Gastroesophageal sphincter (tissue), 4 donors: ENCODE measurements at regions not wholly inside any gene's neighbourhood (a gene's known extent, or its start where the extent isn't known, plus 50 kb on each side); places are given as distances from the start of the nearest gene placed in this dataset.

Experiments
- ATAC-seq: fragments of 150-250 bp; one replicate; pipeline ENCODE4 v1.9.1; 2016; ENCODE audit warnings: mild to moderate bottlenecking, moderate library complexity
- H3K27ac ChIP-seq, 4 donors: fragments of 200-600 bp; sonication (generic) in 3 of 4; 1 replicate in 3 of 4; 2 replicates in 1 of 4; pipeline ENCODE4 v1.5.1; 2016 to 2019
- H3K27me3 ChIP-seq: fragments of 200-600 bp; sonication (generic); one replicate; pipeline ENCODE4 v1.5.1; 2019
- H3K36me3 ChIP-seq, 2 donors: fragments of 200-600 bp; sonication (generic); one replicate each; pipeline ENCODE4 v1.5.1; 2019; ENCODE audit warnings: control low read depth in 1 of 2
- H3K4me1 ChIP-seq, 3 donors: fragments of 200-600 bp; sonication (generic); 1 replicate in 2 of 3; 2 replicates in 1 of 3; pipeline ENCODE4 v1.5.1; 2016 to 2019; ENCODE audit warnings: control low read depth in 2 of 3
- H3K4me3 ChIP-seq, 2 donors: fragments of 200-600 bp; sonication (generic); one replicate each; pipeline ENCODE4 v1.5.1; 2019; ENCODE audit warnings: mild to moderate bottlenecking in 1 of 2, moderate library complexity in 1 of 2
- H3K9me3 ChIP-seq, 3 donors: fragments of 200-600 bp; sonication (generic); one replicate each; pipeline ENCODE4 v1.5.1; 2017 to 2019; ENCODE audit warnings: control low read depth in 2 of 3
- CTCF ChIP-seq, 4 experiments: fragments of 200-600 bp in 2 of 4; fragments of 450-650 bp in 2 of 4; sonication (generic) in 1 of 4; IDR thresholded peaks; one replicate each; pipeline ENCODE4 v1.5.1; 2017 to 2019; ENCODE audit warnings: antibody characterized with exemption in 4 of 4, mild to moderate bottlenecking in 2 of 4, moderate library complexity in 2 of 4
- EP300 ChIP-seq: sonication (generic); formaldehyde crosslinking; IDR thresholded peaks from one replicate; pipeline ENCODE4 v1.6.1; 2017; ENCODE audit warnings: antibody characterized with exemption, mild to moderate bottlenecking
- POLR2A ChIP-seq, 2 donors: fragments of 450-650 bp; IDR thresholded peaks; one replicate each; pipeline ENCODE4 v1.6.1; 2017; ENCODE audit warnings: antibody characterized with exemption in 2 of 2, mild to moderate bottlenecking in 2 of 2, moderate library complexity in 1 of 2
- POLR2AphosphoS5 ChIP-seq: sonication (generic); formaldehyde crosslinking; IDR thresholded peaks from one replicate; pipeline ENCODE4 v1.6.1; 2017; ENCODE audit warnings: antibody characterized with exemption
- WGBS, 2 donors: methylation state at CpG; one replicate each; pipeline ENCODE4 v1.1.5; 2018; ENCODE audit warnings: low coverage in 1 of 2; 5-methylcytosine and 5-hydroxymethylcytosine counted together

- ATAC-seq, result no peak
- Histone ChIP-seq H3K4me3 (no peak overlapping the region), H3K27ac (no peak overlapping the region), H3K27me3 (no peaks in the 10 kb centered on the region), H3K4me1 (no peaks in the 10 kb centered on the region), H3K36me3 (no peaks in the 10 kb centered on the region), H3K9me3 (no peaks in the 10 kb centered on the region)
- TF ChIP-seq CTCF (IDR thresholded peaks at IDR 0.05) (no peak), POLR2AphosphoS5 (no peak), POLR2A (IDR thresholded peaks at IDR 0.05) (no peak), EP300 (no peak)
- whole genome bisulfite sequencing, 2 donors, result 91% methylated on average over 4 of the region's 4 CpGs
Measured at GRCh38 chr2:181188605-181189004, 208.2 kb downstream of the UBE2E3 start.

GRCh38 chr2:181189951-181190350 lies 209.5 kb downstream of the UBE2E3 start:
- Histone ChIP-seq H3K9me3 (no peaks in the 10 kb centered on the region), H3K4me1 (no peaks in the 10 kb centered on the region), H3K27me3 (no peaks in the 10 kb centered on the region), H3K36me3 (no peaks in the 10 kb centered on the region), H3K4me3 (no peak overlapping the region), H3K27ac (no peak overlapping the region)
- TF ChIP-seq CTCF (IDR thresholded peaks at IDR 0.05) (no peak), POLR2A (IDR thresholded peaks at IDR 0.05) (no peak), POLR2AphosphoS5 (no peak), EP300 (no peak)
- ATAC-seq, result no peak
- 20 to 29% methylated on average over 1 of the region's 1 CpG for WGBS, 2 donors

- no peaks in the 10 kb centered on the region for H3K4me1 ChIP-seq
- no peak overlapping the region for H3K27ac ChIP-seq
- H3K9me3 ChIP-seq, result no peaks in the 10 kb centered on the region
- no peak for ATAC-seq
- no peaks in the 10 kb centered on the region for H3K36me3 ChIP-seq
- 0% methylated on average over 1 of the region's 1 CpG; no CpG with 5 or more reads in 1 of the 2 donors for WGBS, 2 donors
- no peak overlapping the region for H3K4me3 ChIP-seq
- no peaks in the 10 kb centered on the region for H3K27me3 ChIP-seq
- TF ChIP-seq POLR2A (IDR thresholded peaks at IDR 0.05) (no peak), EP300 (no peak), POLR2AphosphoS5 (no peak), CTCF (IDR thresholded peaks at IDR 0.05) (no peak)
Measured at GRCh38 chr2:181190711-181191110, 210.3 kb downstream of the UBE2E3 start.

- H3K27ac ChIP-seq, result no peak overlapping the region
- 81 to 83% methylated on average over 1 of the region's 1 CpG for WGBS, 2 donors
- H3K4me1 ChIP-seq, result no peaks in the 10 kb centered on the region
- H3K9me3 ChIP-seq, result no peaks in the 10 kb centered on the region
- no peaks in the 10 kb centered on the region for H3K36me3 ChIP-seq
- no peak overlapping the region for H3K4me3 ChIP-seq
- no peak for ATAC-seq
- no peaks in the 10 kb centered on the region for H3K27me3 ChIP-seq
- TF ChIP-seq POLR2A (IDR thresholded peaks at IDR 0.05) (no peak), EP300 (no peak), POLR2AphosphoS5 (no peak), CTCF (IDR thresholded peaks at IDR 0.05) (no peak)
Measured at GRCh38 chr2:181193550-181193949, 213.1 kb downstream of the UBE2E3 start.

- no peak for TF ChIP-seq CTCF (IDR thresholded peaks at IDR 0.05)
- no peak for TF ChIP-seq POLR2AphosphoS5
- TF ChIP-seq EP300, result no peak
- TF ChIP-seq POLR2A (IDR thresholded peaks at IDR 0.05), result no peak
- ATAC-seq, result no peak
- no peak overlapping the region for H3K4me3 ChIP-seq
- H3K4me1 ChIP-seq, result no peaks in the 10 kb centered on the region
- no peaks in the 10 kb centered on the region for H3K27me3 ChIP-seq
- no peaks in the 10 kb centered on the region for H3K9me3 ChIP-seq
- H3K27ac ChIP-seq, result no peak overlapping the region
- WGBS, 2 donors, result 72 to 79% methylated on average over 2 to 3 of the region's 4 CpGs
- no peaks in the 10 kb centered on the region for H3K36me3 ChIP-seq
Measured at GRCh38 chr2:181196401-181196800, 216.0 kb downstream of the UBE2E3 start.
